BLaER1 (cell line): ENCODE measurements at regions not wholly inside any gene's neighbourhood (a gene's known extent, or its start where the extent isn't known, plus 50 kb on each side); places are given as distances from the start of the nearest gene placed in this dataset.
"Not testable (repeated sequence)": the region's sequence is repeated elsewhere in the genome, so short reads cannot be mapped to it uniquely, and the experiment has no call there.

Source experiments
- H3K27ac ChIP-seq: shearing (Covaris generic); formaldehyde crosslinking; 2 replicates; pipeline ENCODE4 v1.8.1; 2022
- H3K27me3 ChIP-seq: shearing (Covaris generic); formaldehyde crosslinking; 2 replicates; pipeline ENCODE4 v1.8.1; 2022
- H3K36me3 ChIP-seq: shearing (Covaris generic); formaldehyde crosslinking; 2 replicates; pipeline ENCODE4 v1.8.1; 2022
- H3K4me1 ChIP-seq: shearing (Covaris generic); formaldehyde crosslinking; 2 replicates; pipeline ENCODE4 v1.8.1; 2022
- H3K4me2 ChIP-seq: shearing (Covaris generic); formaldehyde crosslinking; 2 replicates; pipeline ENCODE4 v1.8.1; 2022
- H3K4me3 ChIP-seq: shearing (Covaris generic); formaldehyde crosslinking; 2 replicates; pipeline ENCODE4 v1.8.1; 2022
- H3K9ac ChIP-seq: shearing (Covaris generic); formaldehyde crosslinking; 2 replicates; pipeline ENCODE4 v1.8.1; 2022
- H3K9me3 ChIP-seq: shearing (Covaris generic); formaldehyde crosslinking; 2 replicates; pipeline ENCODE4 v1.8.1; 2022
- H4K20me1 ChIP-seq: shearing (Covaris generic); formaldehyde crosslinking; 2 replicates; pipeline ENCODE4 v1.8.1; 2022
- Cebpa-rat ChIP-seq: shearing (Covaris generic); IDR thresholded peaks from 2 replicates; pipeline ENCODE4 v1.8.1; 2022

DNA sequence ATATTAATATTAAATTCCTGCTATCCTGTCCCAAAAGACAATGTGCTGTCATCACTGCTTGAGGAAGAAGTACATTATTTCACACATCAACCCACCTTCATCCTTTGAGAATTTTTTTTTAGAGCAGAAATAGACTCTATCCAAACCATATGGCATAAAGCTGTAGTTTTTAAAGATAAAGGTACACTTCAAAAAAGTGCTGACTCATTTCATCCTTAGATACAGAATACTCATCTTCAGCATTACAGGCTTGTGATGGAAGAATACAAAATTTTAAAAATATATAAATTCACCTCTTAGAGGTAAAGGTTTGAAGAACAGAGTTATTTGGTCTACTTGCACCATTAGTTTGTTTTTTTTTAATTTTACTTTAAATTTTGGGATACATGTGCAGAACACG lies 126.7 kb upstream of the ERG start:
- no peak overlapping the region for H3K4me2 ChIP-seq
- H3K9me3 ChIP-seq = peaks cover 3% of the 10 kb centered on the region; the same call in 1 of the 2 replicates
- H3K27ac ChIP-seq = no peak overlapping the region
- no peak for TF ChIP-seq Cebpa-rat
- H3K4me3 ChIP-seq = no peak overlapping the region
- H3K27me3 ChIP-seq = no peaks in the 10 kb centered on the region
- H3K9ac ChIP-seq = no peak overlapping the region
- peaks cover 6% of the 10 kb centered on the region; the same call in 1 of the 2 replicates for H3K4me1 ChIP-seq
- no peaks in the 10 kb centered on the region for H3K36me3 ChIP-seq
- no peaks in the 10 kb centered on the region for H4K20me1 ChIP-seq

DNA sequence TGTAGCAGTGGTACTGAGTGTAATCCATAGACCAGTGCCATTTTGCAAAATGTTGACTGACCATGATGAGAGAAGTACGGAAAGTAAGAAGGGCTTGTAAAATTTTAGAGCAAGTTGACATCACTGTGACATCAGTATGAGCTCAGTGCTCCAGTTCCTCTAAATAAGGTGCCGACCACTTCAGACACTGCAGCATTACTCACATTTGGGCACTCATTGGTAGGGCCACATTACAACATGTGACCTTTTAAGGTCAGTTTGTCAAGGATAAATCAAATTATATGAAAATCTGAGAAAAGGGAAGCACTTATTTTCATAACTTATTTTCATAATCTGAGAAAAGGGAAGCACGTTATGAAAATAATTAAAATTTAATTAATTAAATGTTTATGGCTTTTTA lies 128.0 kb upstream of the ERG start:
- no peak overlapping the region for H3K4me3 ChIP-seq
- no peak overlapping the region for H3K9ac ChIP-seq
- H3K27me3 ChIP-seq = no peaks in the 10 kb centered on the region
- no peak overlapping the region for H3K4me2 ChIP-seq
- no peaks in the 10 kb centered on the region for H3K36me3 ChIP-seq
- H4K20me1 ChIP-seq = no peaks in the 10 kb centered on the region
- peaks cover 9% of the 10 kb centered on the region; the same call in 1 of the 2 replicates for H3K9me3 ChIP-seq
- no peak for TF ChIP-seq Cebpa-rat
- peaks cover 6% of the 10 kb centered on the region; the same call in 1 of the 2 replicates for H3K4me1 ChIP-seq
- H3K27ac ChIP-seq = no peak overlapping the region

DNA sequence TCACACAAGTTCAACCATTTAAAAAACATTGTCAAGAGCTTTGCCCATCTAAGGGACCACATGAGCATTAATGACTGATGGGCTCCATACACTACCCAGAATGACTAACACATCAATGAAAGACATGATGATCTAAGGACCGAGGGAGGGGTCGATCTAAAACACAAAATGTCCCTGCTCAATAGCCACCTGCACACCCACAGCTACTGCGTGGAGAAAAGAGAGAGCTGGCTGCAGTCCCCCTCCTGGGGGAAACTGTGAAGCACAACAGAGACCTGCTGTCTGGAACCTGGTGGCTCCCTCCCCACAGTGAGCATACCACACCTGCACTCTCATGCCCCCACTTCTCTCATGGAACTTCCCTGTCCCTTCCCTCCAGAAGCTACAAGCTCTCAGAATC lies 130.1 kb upstream of the ERG start:
- no peak overlapping the region for H3K9ac ChIP-seq
- H3K4me2 ChIP-seq = no peak overlapping the region
- H3K4me1 ChIP-seq = peaks cover 6% of the 10 kb centered on the region; the same call in 1 of the 2 replicates
- H3K36me3 ChIP-seq = no peaks in the 10 kb centered on the region
- H3K4me3 ChIP-seq = no peak overlapping the region
- TF ChIP-seq Cebpa-rat = no peak
- no peaks in the 10 kb centered on the region for H3K27me3 ChIP-seq
- H4K20me1 ChIP-seq = no peaks in the 10 kb centered on the region
- H3K9me3 ChIP-seq = peaks cover 15% of the 10 kb centered on the region; the same call in 1 of the 2 replicates
- no peak overlapping the region for H3K27ac ChIP-seq

DNA sequence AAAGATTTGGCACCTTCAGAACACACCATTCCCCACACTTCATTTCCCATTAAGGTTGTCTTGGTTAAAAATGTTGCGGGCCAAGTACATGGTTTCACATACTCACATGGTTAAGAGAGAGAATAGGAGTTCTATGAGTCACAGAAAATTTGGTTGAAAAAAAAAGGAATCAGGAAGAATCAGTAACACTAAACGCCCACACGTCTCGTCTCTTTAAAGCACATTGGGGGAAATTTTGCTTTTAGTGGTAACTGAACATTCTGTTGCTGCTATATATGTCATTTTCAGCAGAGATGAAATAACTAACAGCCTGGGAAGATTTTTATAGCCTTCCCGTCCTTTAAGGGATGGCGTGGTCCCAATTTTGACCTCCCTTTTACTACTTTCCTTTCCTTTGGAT lies 132.9 kb upstream of the ERG start:
- H3K27ac ChIP-seq = no peak overlapping the region
- H3K4me3 ChIP-seq = no peak overlapping the region
- H3K4me2 ChIP-seq = no peak overlapping the region
- no peak for TF ChIP-seq Cebpa-rat
- H3K9ac ChIP-seq = no peak overlapping the region
- no peaks in the 10 kb centered on the region for H3K4me1 ChIP-seq
- H3K9me3 ChIP-seq = peaks cover 23% of the 10 kb centered on the region
- no peaks in the 10 kb centered on the region for H4K20me1 ChIP-seq
- no peaks in the 10 kb centered on the region for H3K36me3 ChIP-seq
- H3K27me3 ChIP-seq = no peaks in the 10 kb centered on the region

DNA sequence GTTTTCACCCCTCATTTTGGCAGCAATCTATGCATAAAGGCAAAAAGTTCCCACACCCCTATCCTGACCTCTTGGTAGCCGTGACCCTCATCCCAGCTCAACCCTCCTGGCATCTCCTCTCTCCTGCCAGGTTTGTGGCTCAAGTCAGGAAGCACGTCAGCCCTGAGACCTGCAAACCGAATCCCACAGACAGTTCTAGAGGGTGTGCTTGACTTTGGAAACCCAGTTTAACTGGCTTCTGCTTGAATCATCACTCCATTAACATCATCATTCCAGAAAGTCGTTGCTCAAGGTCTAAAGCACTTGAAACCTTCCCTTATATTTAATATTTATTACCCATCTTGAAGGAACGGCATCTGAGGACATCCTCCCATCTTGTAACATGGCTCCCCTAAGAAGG lies 133.4 kb upstream of the ERG start:
- Histone ChIP-seq H3K4me3 (no peak overlapping the region), H4K20me1 (no peaks in the 10 kb centered on the region), H3K9me3 (peaks cover 28% of the 10 kb centered on the region), H3K27ac (no peak overlapping the region), H3K4me1 (no peaks in the 10 kb centered on the region), H3K9ac (no peak overlapping the region), H3K36me3 (no peaks in the 10 kb centered on the region), H3K27me3 (no peaks in the 10 kb centered on the region), H3K4me2 (no peak overlapping the region)
- TF ChIP-seq Cebpa-rat = no peak

DNA sequence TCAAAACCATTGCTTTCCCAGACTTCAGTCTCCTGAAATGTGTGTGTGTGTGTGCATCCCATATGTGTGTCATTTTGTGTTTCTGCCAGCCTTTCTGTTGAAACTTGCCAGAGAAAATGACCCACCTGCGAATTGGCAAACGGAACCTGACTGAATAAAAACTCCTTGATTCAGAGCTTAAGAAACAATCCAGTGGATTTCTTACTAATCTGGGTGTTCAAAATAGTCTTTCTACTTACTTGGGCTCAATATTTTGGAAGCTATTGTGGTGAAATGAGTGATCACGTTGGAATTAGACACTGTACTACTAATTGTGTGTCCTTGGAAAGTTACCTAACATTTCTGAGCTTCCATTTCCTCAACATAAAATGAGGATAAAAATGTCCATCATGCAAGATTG lies 138.9 kb upstream of the ERG start:
- Histone ChIP-seq H3K4me2 (no peak overlapping the region), H3K9ac (no peak overlapping the region), H3K9me3 (peaks cover 26% of the 10 kb centered on the region), H3K27me3 (no peaks in the 10 kb centered on the region), H3K4me1 (peaks cover 9% of the 10 kb centered on the region; the same call in 1 of the 2 replicates), H3K4me3 (no peak overlapping the region), H4K20me1 (no peaks in the 10 kb centered on the region), H3K36me3 (no peaks in the 10 kb centered on the region), H3K27ac (no peak overlapping the region)
- no peak for TF ChIP-seq Cebpa-rat

DNA sequence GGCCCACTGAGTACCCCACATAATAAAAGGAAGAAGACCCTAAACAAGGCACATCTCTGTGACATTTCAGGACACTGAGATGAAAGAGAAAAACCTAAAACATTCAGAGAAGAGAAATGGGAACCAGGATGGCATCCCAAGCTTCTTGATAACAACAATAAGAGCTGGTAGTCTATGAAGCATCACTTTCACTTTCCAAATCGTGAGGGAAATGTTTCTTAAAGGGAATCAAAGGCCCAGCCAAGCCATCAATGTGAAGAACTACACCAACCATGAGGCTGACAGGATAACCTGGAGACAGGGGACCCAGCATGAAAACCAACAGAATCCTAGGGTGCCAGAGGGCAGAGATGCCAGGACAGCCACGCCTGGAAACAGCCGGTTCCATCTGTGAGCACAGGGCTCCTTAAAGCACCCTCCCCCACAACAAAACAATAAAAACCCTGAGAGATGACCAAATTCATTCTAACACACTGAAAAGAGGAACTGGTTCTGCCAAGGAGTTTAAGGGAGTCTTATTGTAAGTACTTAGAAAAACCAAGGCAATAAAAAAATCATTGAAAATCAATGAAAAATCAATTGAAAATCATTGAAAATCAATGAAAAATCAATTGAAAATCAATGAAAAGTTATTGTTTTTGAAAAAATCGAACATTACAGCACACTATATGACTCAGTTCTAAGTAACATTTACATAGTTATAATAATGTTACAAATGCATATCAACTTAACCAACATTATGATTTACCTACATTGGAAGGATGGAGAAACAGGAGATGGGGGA lies 141.5 kb upstream of the ERG start:
- peak overlapping the region; percentile 49 for H3K4me2 ChIP-seq
- H3K4me1 ChIP-seq = peaks cover 9% of the 10 kb centered on the region; the same call in 1 of the 2 replicates
- H3K27me3 ChIP-seq = no peaks in the 10 kb centered on the region
- H3K4me3 ChIP-seq = no peak overlapping the region
- H3K9me3 ChIP-seq = peaks cover 20% of the 10 kb centered on the region
- no peaks in the 10 kb centered on the region for H3K36me3 ChIP-seq
- H4K20me1 ChIP-seq = no peaks in the 10 kb centered on the region
- no peak overlapping the region for H3K27ac ChIP-seq
- H3K9ac ChIP-seq = no peak overlapping the region; the same call in 1 of the 2 replicates
- no peak for TF ChIP-seq Cebpa-rat

DNA sequence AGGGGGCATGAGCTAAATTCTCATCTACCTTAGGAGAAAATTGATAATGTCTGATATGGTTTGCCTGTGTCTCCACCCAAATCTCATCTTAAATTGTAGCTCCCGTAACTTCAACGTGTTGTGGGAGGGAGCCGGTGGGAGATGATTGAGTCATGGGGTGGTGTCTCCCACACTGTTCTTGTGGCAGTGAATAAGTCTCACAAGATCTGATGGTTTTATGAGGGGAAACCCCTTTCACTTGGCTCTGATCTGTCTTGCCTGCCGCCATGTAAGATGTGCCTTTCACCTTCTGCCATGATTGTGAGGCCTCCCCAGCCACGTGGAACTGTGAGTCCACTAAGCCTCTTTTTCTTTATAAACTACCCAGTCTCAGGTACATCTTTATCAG lies 142.1 kb upstream of the ERG start:
- H4K20me1 ChIP-seq, H3K36me3 ChIP-seq, H3K27ac ChIP-seq, H3K4me1 ChIP-seq, H3K9ac ChIP-seq, H3K4me3 ChIP-seq, H3K27me3 ChIP-seq, H3K4me2 ChIP-seq: not testable (repeated sequence)
- H3K9me3 ChIP-seq = peaks cover 20% of the 10 kb centered on the region

DNA sequence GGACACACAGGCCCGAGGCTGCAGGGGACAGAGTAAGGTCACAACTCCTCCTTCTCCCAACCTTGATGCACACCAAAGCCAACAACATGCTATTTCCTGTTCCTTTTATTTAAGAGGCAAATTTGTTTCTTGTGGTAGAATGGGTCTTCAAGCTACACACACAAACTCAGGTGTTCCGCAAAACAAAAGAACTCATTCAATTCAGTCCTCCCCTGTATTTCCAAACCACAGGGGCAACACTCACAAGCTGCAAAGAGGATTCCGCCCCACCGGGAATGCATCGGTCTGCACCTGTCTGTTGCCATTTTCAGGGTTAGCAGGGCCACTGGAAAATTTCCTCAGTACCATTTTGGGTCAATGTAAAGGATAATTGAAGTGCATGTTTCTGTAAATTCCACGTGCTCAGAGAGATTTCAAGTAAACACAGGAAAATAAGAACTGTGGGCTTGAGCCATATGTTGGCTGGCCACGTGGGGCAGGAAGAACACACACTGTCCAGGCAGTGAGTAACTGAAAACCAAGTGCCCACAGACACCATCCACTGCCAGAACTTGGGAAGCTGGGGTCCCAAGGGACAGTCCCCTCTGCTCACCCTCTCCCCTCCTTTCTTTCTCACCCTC lies 145.2 kb upstream of the ERG start:
- H3K9ac ChIP-seq = no peak overlapping the region
- no peaks in the 10 kb centered on the region for H3K36me3 ChIP-seq
- no peaks in the 10 kb centered on the region for H4K20me1 ChIP-seq
- H3K27ac ChIP-seq = no peak overlapping the region
- peaks cover 5% of the 10 kb centered on the region; the same call in 1 of the 2 replicates for H3K9me3 ChIP-seq
- H3K4me3 ChIP-seq = no peak overlapping the region
- TF ChIP-seq Cebpa-rat = no peak
- H3K4me2 ChIP-seq = no peak overlapping the region
- H3K4me1 ChIP-seq = peaks cover 9% of the 10 kb centered on the region; the same call in 1 of the 2 replicates
- H3K27me3 ChIP-seq = no peaks in the 10 kb centered on the region

DNA sequence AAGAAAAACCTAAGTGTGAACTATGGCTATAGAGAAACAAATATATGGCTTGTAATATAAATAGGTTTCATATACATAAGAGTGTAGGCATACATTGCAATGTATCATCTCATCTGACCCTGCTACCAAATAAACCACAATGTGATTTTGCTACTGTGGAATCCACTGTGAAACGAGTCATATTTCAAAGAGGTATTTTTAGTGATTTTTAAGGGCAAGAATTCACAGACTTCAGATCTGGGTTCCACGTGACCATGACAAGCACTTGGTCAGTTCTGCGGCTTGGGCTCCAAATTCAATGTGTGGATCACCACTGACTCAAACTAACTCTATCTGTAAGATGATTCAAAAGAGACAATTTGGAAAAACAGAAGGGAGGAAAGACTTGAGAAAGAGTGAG lies 147.0 kb upstream of the ERG start:
- H3K4me2 ChIP-seq = no peak overlapping the region

More for the DNA sequence above, 147.0 kb upstream of the ERG start:
- no peak for TF ChIP-seq Cebpa-rat
- Histone ChIP-seq H3K36me3 (no peaks in the 10 kb centered on the region), H3K4me3 (no peak overlapping the region), H3K9ac (no peak overlapping the region), H3K9me3 (peaks cover 5% of the 10 kb centered on the region; the same call in 1 of the 2 replicates), H3K27ac (no peak overlapping the region), H3K4me1 (no peaks in the 10 kb centered on the region), H3K27me3 (no peaks in the 10 kb centered on the region), H4K20me1 (no peaks in the 10 kb centered on the region)
